ENCODE measurements at regions not wholly inside any gene's neighbourhood (a gene's known extent, or its start where the extent isn't known, plus 50 kb on each side); places are given as distances from the start of the nearest gene placed in this dataset.
"Not testable (repeated sequence)": the region's sequence is repeated elsewhere in the genome, so short reads cannot be mapped to it uniquely, and the experiment has no call there.

DNA sequence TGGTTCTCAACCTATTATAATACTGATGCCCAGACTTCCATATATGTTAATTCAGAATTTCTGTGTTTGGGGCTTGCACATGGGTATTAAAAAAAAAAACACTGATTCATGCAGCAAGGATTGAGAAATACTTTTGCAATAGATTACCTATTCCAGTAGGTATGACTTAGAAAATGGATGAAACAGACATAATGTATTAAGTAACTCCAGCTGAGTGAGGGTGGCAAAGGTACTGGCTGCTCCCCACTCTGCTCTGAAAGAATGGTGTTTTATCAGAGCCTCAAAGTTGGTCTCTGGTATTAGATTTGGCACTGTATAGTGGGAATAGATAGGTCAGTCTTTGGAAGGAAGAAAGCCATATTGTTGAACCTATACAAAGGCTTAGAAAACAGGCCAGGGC is 234.3 kb upstream of the FOLH1 start:
- intact Hi-C loops (cut with DNase I): no loop called here
- DNase-seq (no peak), ATAC-seq (ENCODE audit: poor library complexity) (no peak)

GRCh38 chr11:49439901-49440300 is 231.5 kb upstream of the FOLH1 start:
- DNase-seq; intact Hi-C loops (cut with DNase I); ATAC-seq (ENCODE audit: poor library complexity): not testable (repeated sequence)

DNA sequence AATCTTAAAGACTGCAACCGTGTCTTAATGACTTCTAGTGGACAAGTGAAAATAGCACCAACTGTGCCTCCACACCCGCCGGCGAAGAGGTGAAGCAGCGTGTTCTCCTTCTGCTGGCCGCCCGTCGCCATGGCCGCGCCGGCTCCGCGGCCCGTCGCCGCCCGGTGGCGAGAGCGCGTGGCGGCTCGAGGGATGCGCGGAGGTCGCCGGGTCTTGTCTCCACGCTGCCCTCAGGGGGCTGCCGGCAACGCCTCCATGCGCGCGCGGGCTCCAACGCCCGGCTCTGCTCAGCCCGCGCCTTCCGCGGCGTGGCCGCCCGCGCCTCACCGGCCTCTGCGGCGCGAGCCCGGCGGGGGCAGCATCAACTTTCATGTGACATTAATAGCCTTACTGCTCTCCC is 225.9 kb upstream of the FOLH1 start:
- not testable (repeated sequence) for ATAC-seq (ENCODE audit: poor library complexity); DNase-seq

DNA sequence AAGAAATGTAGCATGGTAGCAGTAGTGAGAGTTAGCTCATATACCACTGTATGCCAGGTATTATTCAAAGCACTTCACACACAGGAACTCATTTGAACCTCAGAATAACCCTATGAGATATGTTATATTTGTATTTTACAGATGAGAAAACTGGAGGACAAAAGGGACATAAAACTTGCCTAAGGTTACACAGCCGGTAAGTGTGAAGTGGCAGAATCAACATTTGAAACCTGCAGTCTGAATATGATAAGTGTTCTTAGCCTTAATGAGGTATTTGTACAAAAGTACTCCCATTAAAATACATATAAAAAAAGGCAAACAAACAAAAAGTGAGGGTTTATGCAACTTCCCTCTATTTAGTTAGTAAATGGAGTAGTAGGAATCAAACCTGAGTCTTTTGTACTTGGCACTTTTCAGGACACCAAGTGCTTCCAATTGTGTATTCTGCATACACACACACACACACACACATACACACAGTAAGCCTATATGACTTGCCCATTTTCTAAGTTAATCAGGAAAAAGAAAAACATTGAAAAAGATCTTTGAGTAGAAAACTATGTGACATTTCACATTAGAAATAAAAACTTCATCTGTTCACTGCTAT is 223.9 kb upstream of the FOLH1 start:
- no peak for DNase-seq
- intact Hi-C loops (cut with DNase I): no loop called here
- ATAC-seq (ENCODE audit: poor library complexity): no peak

More for the DNA sequence above, 225.9 kb upstream of the FOLH1 start:
- intact Hi-C loops (cut with DNase I): not testable (repeated sequence)

GRCh38 chr11:49424136-49424535 is 215.7 kb upstream of the FOLH1 start:
- intact Hi-C loops (cut with DNase I): no loop called here
- no peak for ATAC-seq (ENCODE audit: poor library complexity)
- no peak for DNase-seq

- ATAC-seq (ENCODE audit: poor library complexity); intact Hi-C loops (cut with DNase I); DNase-seq: not testable (repeated sequence)
Measured at GRCh38 chr11:49418877-49419276, 210.5 kb upstream of the FOLH1 start.

GRCh38 chr11:49405743-49406142 is 197.3 kb upstream of the FOLH1 start:
- no peak for DNase-seq
- ATAC-seq (ENCODE audit: poor library complexity): no peak
- intact Hi-C loops (cut with DNase I): no loop called here

DNA sequence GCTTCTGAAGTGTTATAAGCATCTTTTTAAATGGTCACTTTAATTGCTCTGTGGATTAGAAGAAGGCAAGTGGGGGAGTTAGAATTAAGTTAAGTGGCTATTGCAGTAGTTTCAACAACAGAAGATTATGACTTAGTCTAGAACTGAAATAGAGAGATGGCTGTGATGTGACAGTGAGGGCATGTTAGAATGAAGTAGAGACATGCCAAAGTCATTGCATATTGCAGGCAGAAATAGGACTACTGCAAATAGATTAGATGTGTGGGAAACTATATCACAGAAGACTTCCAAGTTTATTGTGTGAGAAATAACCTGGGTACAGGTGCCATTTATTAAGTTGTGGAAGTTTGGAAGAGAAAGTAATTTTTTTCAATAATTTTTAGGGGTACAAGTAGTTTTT is 187.4 kb upstream of the FOLH1 start:
- DNase-seq; ATAC-seq (ENCODE audit: poor library complexity); intact Hi-C loops (cut with DNase I): not testable (repeated sequence)

GRCh38 chr11:49390362-49390761 is 182.0 kb upstream of the FOLH1 start:
- intact Hi-C loops (cut with DNase I); DNase-seq; ATAC-seq (ENCODE audit: poor library complexity): not testable (repeated sequence)

DNA sequence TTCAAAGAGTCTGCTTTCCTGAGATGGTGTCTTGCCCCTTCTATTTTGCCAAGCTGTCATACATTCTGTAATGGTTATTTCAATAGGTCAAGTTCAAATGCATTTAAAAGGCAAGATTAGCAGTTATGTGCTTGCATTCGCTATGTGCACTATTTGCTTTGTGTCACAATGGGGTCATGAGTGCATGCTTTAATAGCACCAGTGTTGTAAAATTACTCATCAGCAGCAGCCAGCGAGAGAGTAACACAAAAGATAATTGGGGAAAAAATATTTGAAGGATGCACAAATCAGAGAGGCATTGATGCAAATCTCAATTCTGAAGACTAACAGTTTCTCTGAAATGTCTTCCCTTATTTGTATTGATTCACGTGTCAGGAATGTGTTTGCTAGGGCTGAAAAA is 180.7 kb upstream of the FOLH1 start:
- DNase-seq; ATAC-seq (ENCODE audit: poor library complexity); intact Hi-C loops (cut with DNase I): not testable (repeated sequence)

- ATAC-seq (ENCODE audit: poor library complexity); intact Hi-C loops (cut with DNase I); DNase-seq: not testable (repeated sequence)
Measured at GRCh38 chr11:49384371-49384770, 176.0 kb upstream of the FOLH1 start.

DNA sequence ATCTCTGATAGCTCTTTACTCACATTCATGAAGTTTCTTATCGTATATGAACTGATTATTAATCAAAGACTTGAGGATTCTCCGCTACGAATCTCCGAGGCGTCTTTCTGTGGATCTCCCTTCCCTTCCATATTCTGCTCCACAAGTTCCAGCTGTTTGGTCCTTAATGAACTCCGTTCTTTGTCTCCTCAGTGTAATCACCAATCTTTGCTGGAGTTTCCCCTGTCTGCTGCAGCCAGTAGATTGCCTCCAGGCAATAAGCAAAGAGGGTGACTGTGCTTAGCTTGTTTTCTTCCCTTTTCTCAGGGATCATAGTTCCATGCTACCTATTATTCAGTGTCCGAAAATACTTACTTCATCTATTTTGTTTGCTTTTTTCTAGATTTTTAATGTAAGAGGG is 169.6 kb upstream of the FOLH1 start:
- no peak for DNase-seq
- intact Hi-C loops (cut with DNase I): no loop called here
- ATAC-seq (ENCODE audit: poor library complexity): no peak

DNA sequence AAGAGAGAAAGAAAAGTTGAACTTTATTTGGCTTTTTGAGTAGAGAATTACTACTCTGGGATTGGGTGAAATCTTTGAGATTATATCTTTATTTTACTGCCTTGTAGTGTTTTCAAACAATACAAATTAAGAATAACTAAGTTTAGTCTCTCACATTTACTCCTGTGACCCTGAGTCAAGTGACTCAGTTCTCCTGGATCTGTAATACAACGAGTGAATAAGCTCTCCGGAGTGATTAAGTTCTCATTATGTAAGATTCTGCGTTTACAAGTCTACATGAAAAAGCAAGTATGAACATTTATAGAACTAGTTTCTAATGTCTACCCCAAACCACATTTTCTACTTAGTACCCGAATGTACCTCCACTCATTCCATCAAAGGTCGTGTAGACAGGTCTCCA is 165.5 kb upstream of the FOLH1 start:
- ATAC-seq (ENCODE audit: poor library complexity); intact Hi-C loops (cut with DNase I); DNase-seq: not testable (repeated sequence)

DNA sequence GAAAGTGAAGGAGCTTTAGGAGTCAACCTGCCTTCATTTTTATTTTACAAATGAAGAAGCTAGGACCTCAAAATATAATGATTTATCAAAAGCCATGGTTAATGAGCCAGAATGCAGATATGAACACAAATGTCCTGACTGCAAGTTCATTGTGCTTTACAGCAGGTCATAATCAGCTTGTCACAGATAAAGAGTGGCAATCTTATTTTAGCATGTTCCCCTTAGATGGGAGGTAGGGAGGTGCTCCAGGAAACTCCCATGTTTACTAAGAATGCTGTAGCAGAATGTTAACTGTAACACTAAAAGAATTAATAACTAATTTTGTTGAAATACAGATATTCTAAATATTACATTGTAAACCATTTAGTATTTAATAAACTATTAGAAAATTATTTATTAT is 165.0 kb upstream of the FOLH1 start:
- DNase-seq; ATAC-seq (ENCODE audit: poor library complexity); intact Hi-C loops (cut with DNase I): not testable (repeated sequence)

GRCh38 chr11:49372137-49372536 is 163.7 kb upstream of the FOLH1 start:
- intact Hi-C loops (cut with DNase I); DNase-seq: not testable (repeated sequence)
- ATAC-seq (ENCODE audit: poor library complexity): peak; percentile 22

GRCh38 chr11:49368556-49368955 is 160.2 kb upstream of the FOLH1 start:
- intact Hi-C loops (cut with DNase I); DNase-seq; ATAC-seq (ENCODE audit: poor library complexity): not testable (repeated sequence)

- intact Hi-C loops (cut with DNase I); DNase-seq: not testable (repeated sequence)
- peak; percentile 71 for ATAC-seq (ENCODE audit: poor library complexity)
Measured at GRCh38 chr11:49365375-49365774, 157.0 kb upstream of the FOLH1 start.

GRCh38 chr11:49362994-49363393 is 154.6 kb upstream of the FOLH1 start:
- intact Hi-C loops (cut with DNase I); ATAC-seq (ENCODE audit: poor library complexity); DNase-seq: not testable (repeated sequence)

DNA sequence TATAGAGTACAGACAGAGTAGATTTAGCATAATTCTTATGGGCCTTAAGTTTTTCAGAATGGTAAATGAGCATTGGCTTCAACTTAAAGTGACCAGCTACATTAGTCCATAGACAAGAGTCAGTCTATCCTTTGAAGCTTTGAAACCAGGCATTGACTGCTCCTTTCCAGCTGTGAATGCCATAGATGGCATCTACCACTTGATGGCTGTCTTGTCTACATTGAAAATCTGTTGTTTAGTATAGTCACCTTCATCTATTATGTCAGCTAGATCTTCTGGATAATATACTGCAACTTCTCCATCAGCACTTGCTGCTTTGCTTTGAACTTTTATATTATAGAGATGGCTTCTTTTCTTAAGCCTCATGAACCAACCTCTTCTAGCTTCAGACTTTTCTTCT is 146.1 kb upstream of the FOLH1 start:
- DNase-seq; intact Hi-C loops (cut with DNase I); ATAC-seq (ENCODE audit: poor library complexity): not testable (repeated sequence)

GRCh38 chr11:49352868-49353267 is 144.5 kb upstream of the FOLH1 start:
- intact Hi-C loops (cut with DNase I); DNase-seq; ATAC-seq (ENCODE audit: poor library complexity): not testable (repeated sequence)

DNA sequence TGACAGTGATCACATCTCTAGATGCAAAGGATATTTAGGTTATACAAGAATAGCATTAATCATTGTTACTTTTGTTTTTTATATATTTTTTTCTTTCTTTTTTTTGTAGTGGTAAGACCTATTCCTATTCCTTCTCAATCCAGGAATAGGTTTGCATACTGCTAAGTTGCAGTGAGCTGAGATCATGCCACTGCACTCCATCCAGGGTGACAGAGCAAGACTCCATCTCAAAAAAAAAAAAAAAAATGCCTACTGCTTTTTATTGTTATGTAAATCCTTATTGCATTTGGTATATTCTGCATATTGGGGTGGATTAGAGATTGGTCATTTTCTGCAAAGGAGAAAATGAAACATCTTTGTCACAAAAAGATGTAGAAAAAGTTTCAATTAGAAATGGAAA is 138.2 kb upstream of the FOLH1 start:
- intact Hi-C loops (cut with DNase I); ATAC-seq (ENCODE audit: poor library complexity); DNase-seq: not testable (repeated sequence)
